ENCODE measurements at regions not wholly inside any gene's neighbourhood (a gene's known extent, or its start where the extent isn't known, plus 50 kb on each side); places are given as distances from the start of the nearest gene placed in this dataset.

- dilution Hi-C loops (cut with HindIII; ENCODE audit: low sequenced_read_pairs, unreplicated experiment) (no loop called here), in situ Hi-C loops (cut with MboI; ENCODE audit: low sequenced_read_pairs) (no loop called here), intact Hi-C loops (cut with micrococcal nuclease) (no loop called here)
- no peak overlapping the region for H3K18ac ChIP-seq (ENCODE audit: low read depth, low read length)
- H3K23ac ChIP-seq (ENCODE audit: low read depth, low read length) = no peak overlapping the region
- TF ChIP-seq FOS (IDR thresholded peaks at IDR 0.05; ENCODE audit: low read depth, low read length) (no peak), POLR2A (IDR thresholded peaks at IDR 0.05; ENCODE audit: low read depth, low read length) (no peak), CEBPB (IDR thresholded peaks at IDR 0.05; ENCODE audit: low read depth, low read length) (no peak), CTCF (conservative IDR thresholded peaks at IDR 0.05; ENCODE audit: low read depth, low read length) (no peak), CHD1 (IDR thresholded peaks at IDR 0.05; ENCODE audit: low read depth, low read length) (no peak), RAD21 (IDR thresholded peaks at IDR 0.05; ENCODE audit: low read length) (no peak), MAZ (IDR thresholded peaks at IDR 0.05; ENCODE audit: borderline replicate concordance, low read depth, low read length) (no peak), NFE2L2 (IDR thresholded peaks at IDR 0.05; ENCODE audit: low read depth, low read length) (no peak), ELK1 (IDR thresholded peaks at IDR 0.05; ENCODE audit: borderline replicate concordance, low read depth, low read length) (no peak)
- H3K9me1 ChIP-seq (ENCODE audit: insufficient read depth, low read length) = no peaks in the 10 kb centered on the region
- no peak overlapping the region for H2BK20ac ChIP-seq (ENCODE audit: low read depth, low read length)
- H2AFZ ChIP-seq (replicated peaks; ENCODE audit: low read length, poor library complexity) = no peak overlapping the region
- H4K20me1 ChIP-seq (ENCODE audit: insufficient read depth, low read length) = no peaks in the 10 kb centered on the region
- H3K27ac ChIP-seq (ENCODE audit: insufficient read depth, low read length) = no peak overlapping the region
- no peaks in the 10 kb centered on the region for H3K4me1 ChIP-seq (ENCODE audit: control insufficient read depth, insufficient read depth, low read length)
- no TSS peak for BruUV-seq (replicated peaks)
- no peak overlapping the region for H3K4me3 ChIP-seq (ENCODE audit: insufficient read depth, low read depth, low read length)
- no peak overlapping the region for H4K8ac ChIP-seq (ENCODE audit: low read depth in 2 of 2, low read length in 2 of 2)
- no peak for DNase-seq
- no peak overlapping the region for H3K14ac ChIP-seq (replicated peaks; ENCODE audit: low read depth, low read length)
- ChIA-PET CTCF (no interaction called here), POLR2A (ENCODE audit: unreplicated experiment) (no interaction called here)
- no peak overlapping the region for H2AK9ac ChIP-seq (replicated peaks; ENCODE audit: low read depth, low read length, poor library complexity)
- H3K56ac ChIP-seq (ENCODE audit: extremely low read depth, insufficient read depth, low read length) = no peak overlapping the region
- H2BK120ac ChIP-seq (ENCODE audit: low read depth, low read length) = no peak overlapping the region
- no peaks in the 10 kb centered on the region for H3K36me3 ChIP-seq (ENCODE audit: control insufficient read depth, insufficient read depth, low read length)
- H2AK5ac ChIP-seq (ENCODE audit: low read depth, low read length) = no peak overlapping the region
- H2BK15ac ChIP-seq (ENCODE audit: low read depth, low read length) = no peak overlapping the region
- peaks cover 31% of the 10 kb centered on the region for H3K27me3 ChIP-seq (ENCODE audit: control insufficient read depth, insufficient read depth, low read length)
- H3K4ac ChIP-seq (ENCODE audit: low read depth, low read length) = no peak overlapping the region
- H4K91ac ChIP-seq (ENCODE audit: insufficient read depth, low read depth, low read length) = no peak overlapping the region
- H3K9ac ChIP-seq (ENCODE audit: low read depth, low read length) = no peak overlapping the region
- no peak overlapping the region for H2BK5ac ChIP-seq (ENCODE audit: low read depth, low read length, poor library complexity, severe bottlenecking)
- no peaks in the 10 kb centered on the region for H3K79me1 ChIP-seq (ENCODE audit: low read depth in 1 of 2, low read length in 2 of 2)
- no peak overlapping the region for H4K5ac ChIP-seq (ENCODE audit: low read depth, low read length)
- ATAC-seq (ENCODE audit: low read depth) = no peak
- H3K9me3 ChIP-seq (ENCODE audit: control insufficient read depth, insufficient read depth, low read length) = no peaks in the 10 kb centered on the region
- no peak overlapping the region for H3K4me2 ChIP-seq (ENCODE audit: low read depth, low read length)
Observed at GRCh38 chr17:45693792-45694191, 90.3 kb upstream of the CRHR1 start.
